GM23338 (cell line): ENCODE measurements at regions not wholly inside any gene's neighbourhood (a gene's known extent, or its start where the extent isn't known, plus 50 kb on each side); places are given as distances from the start of the nearest gene placed in this dataset.

ENCODE experiments used
- ATAC-seq: fragments of 200-7000 bp; cut with Tn5 transposase; 3 replicates; pipeline ENCODE4 v1.9.1; 2020
- DNase-seq: peaks from one replicate; pipeline ENCODE4 v3.0.0-alpha.2; 2015; ENCODE audit warnings: low spot score
- H2AFZ ChIP-seq: fragments of 200-600 bp; sonication (generic); 2 replicates; pipeline ENCODE4 v1.8.0; 2016; ENCODE audit warnings: antibody characterized with exemption, mild to moderate bottlenecking, moderate library complexity
- H3F3A ChIP-seq: fragments of 200-600 bp; sonication (generic); replicated peaks from 2 replicates; pipeline ENCODE4 v1.8.0; 2017; ENCODE audit warnings: antibody characterized with exemption, mixed run types, low read depth
- H3K27ac ChIP-seq: fragments of 200-600 bp; sonication (generic); 2 replicates; pipeline ENCODE4 v1.6.1; 2016; ENCODE audit warnings: low read depth
- H3K27me3 ChIP-seq: fragments of 200-600 bp; sonication (generic); 2 replicates; pipeline ENCODE4 v1.8.0; 2016; ENCODE audit warnings: mild to moderate bottlenecking, mixed run types, moderate library complexity; ENCODE audit not compliant: insufficient read depth
- H3K36me3 ChIP-seq: fragments of 200-600 bp; sonication (generic); 2 replicates; pipeline ENCODE4 v1.8.0; 2016; ENCODE audit warnings: mild to moderate bottlenecking; ENCODE audit not compliant: insufficient read depth
- H3K4me1 ChIP-seq: fragments of 200-600 bp; sonication (generic); 2 replicates; pipeline ENCODE4 v1.8.0; 2016; ENCODE audit warnings: mild to moderate bottlenecking, moderate library complexity; ENCODE audit not compliant: insufficient read depth
- H3K4me2 ChIP-seq: fragments of 200-600 bp; sonication (generic); 2 replicates; pipeline ENCODE4 v1.7.1; 2017; ENCODE audit warnings: mixed run types
- H3K4me3 ChIP-seq: fragments of 200-600 bp; sonication (generic); 2 replicates; pipeline ENCODE4 v1.6.1; 2016; ENCODE audit warnings: mixed run types
- H3K79me2 ChIP-seq: fragments of 200-600 bp; sonication (generic); replicated peaks from 2 replicates; pipeline ENCODE4 v1.8.0; 2017; ENCODE audit warnings: mild to moderate bottlenecking; ENCODE audit not compliant: insufficient read depth
- H3K9me2 ChIP-seq: fragments of 200-600 bp; sonication (generic); 2 replicates; pipeline ENCODE4 v1.8.0; 2017; ENCODE audit not compliant: insufficient read depth
- H4K20me1 ChIP-seq: fragments of 200-600 bp; sonication (generic); replicated peaks from 2 replicates; pipeline ENCODE4 v1.8.0; 2017; ENCODE audit warnings: mild to moderate bottlenecking; ENCODE audit not compliant: insufficient read depth
- H3K27ac Mint-ChIP-seq: 2 replicates; pipeline ENCODE4 v1.8.0; 2020; ENCODE audit warnings: inconsistent platforms, mild to moderate bottlenecking, moderate library complexity, mixed read lengths
- H3K27me3 Mint-ChIP-seq: 3 replicates; pipeline ENCODE4 v1.8.0; 2022; ENCODE audit warnings: low read depth, mild to moderate bottlenecking, moderate library complexity, mixed read lengths, inconsistent platforms; ENCODE audit not compliant: insufficient read depth, poor library complexity
- H3K36me3 Mint-ChIP-seq: 3 replicates; pipeline ENCODE4 v1.8.0; 2021; ENCODE audit warnings: low read depth, mild to moderate bottlenecking, inconsistent platforms, moderate library complexity, mixed read lengths
- H3K4me1 Mint-ChIP-seq: 3 replicates; pipeline ENCODE4 v1.8.0; 2020; ENCODE audit warnings: mild to moderate bottlenecking, inconsistent platforms, mixed read lengths
- H3K4me3 Mint-ChIP-seq: 3 replicates; pipeline ENCODE4 v1.8.0; 2021; ENCODE audit warnings: moderate library complexity, mild to moderate bottlenecking, inconsistent platforms, mixed read lengths
- H3K9me3 Mint-ChIP-seq: 3 replicates; pipeline ENCODE4 v1.8.0; 2020; ENCODE audit warnings: moderate library complexity, mild to moderate bottlenecking, inconsistent platforms, mixed read lengths
- CREB1 ChIP-seq: fragments of 250-450 bp; sonication (Bioruptor Pico); IDR thresholded peaks from 2 replicates; pipeline ENCODE4 v1.5.0; 2020; ENCODE audit warnings: low read depth, mild to moderate bottlenecking, moderate library complexity
- CTCF ChIP-seq, 2 experiments: fragments of 200-600 bp in 1 of 2; sonication (generic) in 1 of 2; conservative IDR thresholded peaks; 2 replicates each; pipeline versions ENCODE4 v1.5.1 to v1.6.1; 2016 to 2017; ENCODE audit warnings: antibody characterized with exemption in 2 of 2, low read depth in 2 of 2, mild to moderate bottlenecking in 2 of 2, moderate library complexity in 1 of 2
- EZH2 ChIP-seq: fragments of 200-600 bp; sonication (generic); IDR thresholded peaks from one replicate; pipeline ENCODE4 v1.8.0; 2017; ENCODE audit warnings: antibody characterized with exemption, mild to moderate bottlenecking, low read depth; ENCODE audit not compliant: unreplicated experiment
- EZH2phosphoT487 ChIP-seq: fragments of 200-600 bp; sonication (generic); IDR thresholded peaks from one replicate; pipeline ENCODE4 v1.8.1; 2018; ENCODE audit warnings: antibody characterized with exemption; ENCODE audit not compliant: unreplicated experiment
- POLR2AphosphoS5 ChIP-seq: IDR thresholded peaks from 2 replicates; pipeline ENCODE4 v1.6.1; 2016; ENCODE audit warnings: antibody characterized with exemption, low read depth
- REST ChIP-seq: IDR thresholded peaks from one replicate; pipeline ENCODE4 v1.6.1; 2018; ENCODE audit warnings: antibody characterized with exemption; ENCODE audit not compliant: unreplicated experiment
- ZNF331 ChIP-seq: fragments of 250-450 bp; sonication (Bioruptor Pico); IDR thresholded peaks from 2 replicates; pipeline ENCODE4 v1.5.0; 2020; ENCODE audit warnings: low read depth, mild to moderate bottlenecking, moderate library complexity
- ZNF462 ChIP-seq: fragments of 250-450 bp; sonication (Bioruptor Pico); IDR thresholded peaks from 2 replicates; pipeline ENCODE4 v1.5.0; 2020; ENCODE audit warnings: mild to moderate bottlenecking, moderate library complexity

GRCh38 chr2:18703555-18703954 is 114.2 kb upstream of the NT5C1B start:
- DNase-seq: no peak
- no peaks in the 10 kb centered on the region for H3K79me2 ChIP-seq
- H3K9me2 ChIP-seq: no peaks in the 10 kb centered on the region
- H3K27ac ChIP-seq: no peak overlapping the region
- Mint-ChIP-seq H3K36me3 (no peaks in the 10 kb centered on the region), H3K27ac (no peak overlapping the region), H3K4me3 (no peak overlapping the region), H3K4me1 (peaks cover 6% of the 10 kb centered on the region; the same call in 1 of the 3 replicates), H3K9me3 (no peaks in the 10 kb centered on the region), H3K27me3 (no peaks in the 10 kb centered on the region)
- no peak overlapping the region for H3K4me3 ChIP-seq
- TF ChIP-seq ZNF462 (CRISPR knock-in tag) (no peak), EZH2phosphoT487 (no peak), ZNF331 (CRISPR knock-in tag) (no peak), EZH2 (no peak), CTCF (conservative IDR thresholded peaks at IDR 0.05; ENCODE audit: low read depth in 2 of 2) (no peak), CREB1 (CRISPR knock-in tag) (no peak), REST (no peak), POLR2AphosphoS5 (no peak)
- no peak for ATAC-seq
- H3K4me2 ChIP-seq: no peak overlapping the region
- H3K36me3 ChIP-seq: no peaks in the 10 kb centered on the region
- no peaks in the 10 kb centered on the region for H3K27me3 ChIP-seq
- no peak overlapping the region for H2AFZ ChIP-seq
- H4K20me1 ChIP-seq: no peaks in the 10 kb centered on the region
- no peaks in the 10 kb centered on the region for H3K4me1 ChIP-seq
- no peaks in the 10 kb centered on the region for H3F3A ChIP-seq
